OCI-LY7 (cell line): ENCODE measurements at regions not wholly inside any gene's neighbourhood (a gene's known extent, or its start where the extent isn't known, plus 50 kb on each side); places are given as distances from the start of the nearest gene placed in this dataset.

Experiments used
- BruUV-seq: library from RNA; stranded (reverse); fragments of 400-500 nt; replicated peaks from 2 replicates; lab custom pipeline; 2021; lab: Mats Ljungman, UMichigan
- CTCF ChIA-PET: fragments of 300-600 bp; sonication (Branson Sonifier 250); formaldehyde crosslinking; loops from one replicate; lab custom pipeline; 2022; ENCODE audit warnings: antibody characterized with exemption; ENCODE audit not compliant: unreplicated experiment; lab: Charles Lee
- POLR2A ChIA-PET: fragments of 300-600 bp; sonication (Branson Sonifier 250); formaldehyde crosslinking; loops from one replicate; lab custom pipeline; 2022; ENCODE audit warnings: antibody characterized with exemption; lab: Charles Lee
- DNase-seq: peaks from one replicate; pipeline ENCODE4 v3.0.0-alpha.2; 2015; ENCODE audit warnings: low spot score
- H2AFZ ChIP-seq: fragments of 200-600 bp; sonication (generic), shearing (Covaris generic); 2 replicates; pipeline ENCODE4 v1.6.1; 2014; ENCODE audit warnings: mild to moderate bottlenecking, antibody characterized with exemption, low read length, moderate library complexity
- H3K27ac ChIP-seq: fragments of 200-600 bp; sonication (generic); 2 replicates; pipeline ENCODE4 v1.5.1; 2014; ENCODE audit warnings: mixed run types, low read depth, mild to moderate bottlenecking, moderate library complexity, low read length, inconsistent platforms; ENCODE audit not compliant: poor library complexity, severe bottlenecking
- H3K36me3 ChIP-seq: fragments of 200-600 bp; sonication (generic); 2 replicates; pipeline ENCODE4 v1.6.1; 2014; ENCODE audit warnings: mild to moderate bottlenecking, antibody characterized with exemption, low read length, moderate library complexity, mixed read lengths; ENCODE audit not compliant: insufficient read depth
- H3K4me1 ChIP-seq: fragments of 200-600 bp; sonication (generic); 2 replicates; pipeline ENCODE4 v1.5.1; 2014; ENCODE audit warnings: mild to moderate bottlenecking, low read length; ENCODE audit not compliant: insufficient read depth, poor library complexity, severe bottlenecking
- H3K4me2 ChIP-seq: fragments of 200-600 bp; sonication (generic); 2 replicates; pipeline ENCODE4 v1.6.1; 2014; ENCODE audit warnings: mild to moderate bottlenecking, low read length
- H3K4me3 ChIP-seq: fragments of 200-600 bp; sonication (generic); 2 replicates; pipeline ENCODE4 v1.5.1; 2014; ENCODE audit warnings: mild to moderate bottlenecking, low read depth, low read length; ENCODE audit not compliant: poor library complexity, severe bottlenecking
- H3K79me2 ChIP-seq: fragments of 200-600 bp; sonication (generic); 2 replicates; pipeline ENCODE4 v1.6.1; 2016; ENCODE audit warnings: low read depth, mild to moderate bottlenecking, low read length, moderate library complexity, mixed read lengths; ENCODE audit not compliant: insufficient read depth
- H3K9me2 ChIP-seq: fragments of 200-600 bp; sonication (generic); 2 replicates; pipeline ENCODE4 v1.6.1; 2016; ENCODE audit warnings: mild to moderate bottlenecking, low read length, mixed read lengths; ENCODE audit not compliant: insufficient read depth
- H3K9me3 ChIP-seq: fragments of 200-600 bp; sonication (generic); 2 replicates; pipeline ENCODE4 v1.6.1; 2014; ENCODE audit warnings: mild to moderate bottlenecking, mixed run types, low read length, mixed read lengths
- H4K20me1 ChIP-seq: fragments of 200-600 bp; sonication (generic); 2 replicates; pipeline ENCODE4 v1.6.1; 2014; ENCODE audit warnings: mild to moderate bottlenecking, antibody characterized with exemption, low read length, moderate library complexity, mixed read lengths; ENCODE audit not compliant: insufficient read depth
- EZH2phosphoT487 ChIP-seq: fragments of 200-600 bp; sonication (generic); IDR thresholded peaks from 2 replicates; pipeline ENCODE4 v1.6.1; 2018; ENCODE audit warnings: low read depth, borderline replicate concordance, mild to moderate bottlenecking, mixed run types, antibody characterized with exemption, low read length, moderate library complexity, mixed read lengths
- intact Hi-C: fragments of 100-400 bp; cut with micrococcal nuclease; formaldehyde crosslinking; loops from one replicate; pipeline ENCODE4 v1.10.0; 2022; ENCODE audit not compliant: unreplicated experiment
- TF ChIP-seq, protein P1 (sequence below): fragments of 200-600 bp; sonication (generic); conservative IDR thresholded peaks from 2 replicates; pipeline ENCODE4 v1.5.1; 2014; ENCODE audit warnings: mild to moderate bottlenecking, antibody characterized with exemption, low read length, moderate library complexity, mixed read lengths

DNA sequence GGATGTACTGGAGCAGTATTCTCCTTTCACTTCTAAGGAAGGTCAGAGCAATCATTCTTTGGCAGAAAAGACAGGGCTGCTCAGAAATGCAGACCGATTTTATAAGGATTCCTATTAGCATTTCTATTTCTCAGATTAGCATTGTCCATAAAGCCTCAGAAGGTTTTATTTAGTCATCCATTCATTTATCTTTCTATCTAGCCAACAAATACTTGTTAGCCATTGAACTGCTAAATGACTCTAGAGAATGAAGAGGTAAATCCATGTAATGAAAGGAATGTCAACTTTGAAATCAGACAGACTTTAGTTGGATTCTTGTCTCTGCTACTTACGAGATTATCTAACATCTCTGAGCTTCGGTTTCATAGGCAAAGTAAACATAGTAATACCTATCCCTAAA lies 165.2 kb downstream of the SLC25A46 start:
- DNase-seq: no peak
- Histone ChIP-seq H3K4me1 (no peaks in the 10 kb centered on the region), H3K9me2 (no peaks in the 10 kb centered on the region), H2AFZ (no peak overlapping the region), H3K9me3 (no peaks in the 10 kb centered on the region), H3K79me2 (no peaks in the 10 kb centered on the region), H4K20me1 (no peaks in the 10 kb centered on the region), H3K27ac (no peak overlapping the region), H3K36me3 (no peaks in the 10 kb centered on the region), H3K4me3 (no peak overlapping the region), H3K4me2 (no peak overlapping the region)
- CTCF ChIA-PET: no interaction called here
- TF ChIP-seq, protein P1, sequence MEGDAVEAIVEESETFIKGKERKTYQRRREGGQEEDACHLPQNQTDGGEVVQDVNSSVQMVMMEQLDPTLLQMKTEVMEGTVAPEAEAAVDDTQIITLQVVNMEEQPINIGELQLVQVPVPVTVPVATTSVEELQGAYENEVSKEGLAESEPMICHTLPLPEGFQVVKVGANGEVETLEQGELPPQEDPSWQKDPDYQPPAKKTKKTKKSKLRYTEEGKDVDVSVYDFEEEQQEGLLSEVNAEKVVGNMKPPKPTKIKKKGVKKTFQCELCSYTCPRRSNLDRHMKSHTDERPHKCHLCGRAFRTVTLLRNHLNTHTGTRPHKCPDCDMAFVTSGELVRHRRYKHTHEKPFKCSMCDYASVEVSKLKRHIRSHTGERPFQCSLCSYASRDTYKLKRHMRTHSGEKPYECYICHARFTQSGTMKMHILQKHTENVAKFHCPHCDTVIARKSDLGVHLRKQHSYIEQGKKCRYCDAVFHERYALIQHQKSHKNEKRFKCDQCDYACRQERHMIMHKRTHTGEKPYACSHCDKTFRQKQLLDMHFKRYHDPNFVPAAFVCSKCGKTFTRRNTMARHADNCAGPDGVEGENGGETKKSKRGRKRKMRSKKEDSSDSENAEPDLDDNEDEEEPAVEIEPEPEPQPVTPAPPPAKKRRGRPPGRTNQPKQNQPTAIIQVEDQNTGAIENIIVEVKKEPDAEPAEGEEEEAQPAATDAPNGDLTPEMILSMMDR: no peak
- no peak for TF ChIP-seq EZH2phosphoT487
- POLR2A ChIA-PET: interaction anchor here (0.7 kb wide), 1 partner anchor 143 kb away, joined by 3 read pairs; no protein-coding TSS in a partner anchor
- no TSS peak for BruUV-seq
- intact Hi-C loops: no loop called here

DNA sequence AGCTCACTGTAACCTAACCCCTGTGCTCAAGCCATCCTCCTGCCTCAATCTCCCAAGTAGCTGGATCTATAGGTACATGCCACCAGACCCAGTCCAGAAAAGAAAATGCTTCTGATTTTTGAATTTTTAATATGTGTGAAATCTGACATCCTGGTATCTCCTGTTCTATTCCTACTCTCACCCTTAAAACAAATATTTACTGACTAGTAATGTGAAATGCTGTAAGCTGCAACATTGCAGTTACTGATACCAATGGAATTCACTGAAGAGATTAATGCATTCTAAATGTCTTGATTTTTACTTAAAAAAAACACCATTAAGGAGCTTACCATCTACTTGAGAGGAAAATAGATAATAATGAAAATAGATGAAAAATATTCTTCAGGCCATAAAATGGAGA lies 162.7 kb upstream of the TSLP start:
- Histone ChIP-seq H4K20me1 (no peaks in the 10 kb centered on the region), H2AFZ (no peak overlapping the region), H3K9me2 (no peaks in the 10 kb centered on the region), H3K79me2 (no peaks in the 10 kb centered on the region), H3K27ac (no peak overlapping the region), H3K9me3 (no peaks in the 10 kb centered on the region), H3K36me3 (no peaks in the 10 kb centered on the region), H3K4me2 (no peak overlapping the region), H3K4me3 (no peak overlapping the region), H3K4me1 (no peaks in the 10 kb centered on the region)
- intact Hi-C loops: no loop called here
- no peak for DNase-seq
- POLR2A ChIA-PET: interaction anchor here (0.7 kb wide), 1 partner anchor 205 kb away, joined by 3 read pairs; no protein-coding TSS in a partner anchor
- no peak for TF ChIP-seq EZH2phosphoT487
- TF ChIP-seq, protein P1: no peak
- CTCF ChIA-PET: no interaction called here
- BruUV-seq: no TSS peak

DNA sequence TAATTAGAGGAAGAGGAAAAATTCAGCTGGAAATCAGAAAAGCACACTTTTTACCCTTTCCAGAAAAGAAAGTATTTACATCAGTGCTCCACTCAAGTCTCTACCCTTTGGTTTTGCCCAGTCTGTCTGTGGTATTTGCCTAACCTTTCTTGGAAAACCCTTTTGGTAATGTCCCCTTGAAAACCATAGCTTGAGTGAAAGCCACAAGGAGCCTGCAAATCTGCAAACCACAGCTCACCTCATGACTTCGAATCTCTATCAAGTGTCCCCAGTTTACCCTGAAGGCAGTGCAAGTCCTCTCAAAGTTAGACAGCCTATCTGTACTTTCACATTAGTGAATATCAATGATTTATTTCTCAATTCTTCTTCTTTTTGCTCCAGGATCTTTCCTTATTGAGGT lies 162.1 kb upstream of the TSLP start:
- intact Hi-C loops: no loop called here
- no peak overlapping the region for H3K27ac ChIP-seq
- no peak overlapping the region for H2AFZ ChIP-seq
- H4K20me1 ChIP-seq: no peaks in the 10 kb centered on the region
- no peak overlapping the region for H3K4me3 ChIP-seq
- no peaks in the 10 kb centered on the region for H3K79me2 ChIP-seq
- H3K9me2 ChIP-seq: no peaks in the 10 kb centered on the region
- ChIA-PET CTCF (no interaction called here), POLR2A (interaction anchor here (0.7 kb wide), 1 partner anchor 206 kb away, joined by 3 read pairs; no protein-coding TSS in a partner anchor)
- H3K9me3 ChIP-seq: no peaks in the 10 kb centered on the region
- H3K4me1 ChIP-seq: no peaks in the 10 kb centered on the region
- no TSS peak for BruUV-seq
- H3K4me2 ChIP-seq: no peak overlapping the region
- TF ChIP-seq, protein P1: no peak
- TF ChIP-seq EZH2phosphoT487: no peak
- DNase-seq: no peak
- H3K36me3 ChIP-seq: no peaks in the 10 kb centered on the region
